OCI-LY3 (cell line): ENCODE measurements at regions not wholly inside any gene's neighbourhood (a gene's known extent, or its start where the extent isn't known, plus 50 kb on each side); places are given as distances from the start of the nearest gene placed in this dataset.

Source experiments
- H2AFZ ChIP-seq: fragments of 200-600, 300-600 bp; shearing (Covaris generic); 2 replicates; pipeline ENCODE4 v1.6.0; 2014; ENCODE audit warnings: antibody characterized with exemption, low read depth, low read length
- H3K27ac ChIP-seq: fragments of 200-600, 300-600 bp; sonication (generic); 2 replicates; pipeline ENCODE4 v1.5.1; 2014; ENCODE audit warnings: mild to moderate bottlenecking, low read length, moderate library complexity, mixed read lengths
- H3K27me3 ChIP-seq: fragments of 200-600, 300-600 bp; sonication (generic); 2 replicates; pipeline ENCODE4 v1.6.1; 2014; ENCODE audit warnings: low read depth, low read length, mixed read lengths
- H3K36me3 ChIP-seq: fragments of 200-600, 300-600 bp; sonication (generic); replicated peaks from 2 replicates; pipeline ENCODE3; 2014; ENCODE audit warnings: low read depth, low read length, mixed read lengths
- H3K4me1 ChIP-seq: fragments of 300-600, 200-600 bp; sonication (generic); 2 replicates; pipeline ENCODE4 v1.6.1; 2014; ENCODE audit warnings: low read length, mixed read lengths
- H3K4me2 ChIP-seq: fragments of 200-600, 300-600 bp; sonication (generic); 2 replicates; pipeline ENCODE4 v1.6.1; 2014; ENCODE audit warnings: low read length, mixed read lengths
- H3K4me3 ChIP-seq: fragments of 300-600, 200-600 bp; sonication (generic); 2 replicates; pipeline ENCODE4 v1.5.1; 2014; ENCODE audit warnings: antibody characterized with exemption, mild to moderate bottlenecking, low read length, moderate library complexity
- H3K79me2 ChIP-seq: fragments of 300-600, 200-600 bp; shearing (Covaris generic); 2 replicates; pipeline ENCODE4 v1.6.1; 2014; ENCODE audit warnings: mild to moderate bottlenecking, low read length, mixed read lengths
- H3K9ac ChIP-seq: fragments of 300-600, 200-600 bp; shearing (Covaris generic); 2 replicates; pipeline ENCODE4 v1.6.0; 2014; ENCODE audit warnings: mild to moderate bottlenecking, low read length, moderate library complexity
- H3K9me3 ChIP-seq: fragments of 200-600, 300-600 bp; shearing (Covaris generic); 2 replicates; pipeline ENCODE4 v1.6.1; 2014; ENCODE audit warnings: low read length, mixed read lengths; ENCODE audit not compliant: insufficient read depth
- H4K20me1 ChIP-seq: fragments of 200-600, 300-600 bp; sonication (generic); 2 replicates; pipeline ENCODE4 v1.6.1; 2016; ENCODE audit warnings: low read length, mixed read lengths; ENCODE audit not compliant: insufficient read depth
- CTCF ChIP-seq: fragments of 200-600, 300-600 bp; sonication (generic); IDR thresholded peaks from 2 replicates; pipeline ENCODE4 v1.5.1; 2014; ENCODE audit warnings: antibody characterized with exemption, low read length, low read depth
- EZH2phosphoT487 ChIP-seq: fragments of 200-600 bp; shearing (Covaris generic); IDR thresholded peaks from 2 replicates; pipeline ENCODE4 v1.6.1; 2018; ENCODE audit warnings: antibody characterized with exemption, mixed run types, low read depth

- H3K4me3 ChIP-seq = no peak overlapping the region
- no peaks in the 10 kb centered on the region for H3K4me1 ChIP-seq
- H3K9ac ChIP-seq = no peak overlapping the region
- no peak overlapping the region for H3K27ac ChIP-seq
- no peak overlapping the region for H2AFZ ChIP-seq
- no peaks in the 10 kb centered on the region for H3K36me3 ChIP-seq
- H4K20me1 ChIP-seq = no peaks in the 10 kb centered on the region
- no peaks in the 10 kb centered on the region; the same call in 1 of the 2 replicates for H3K9me3 ChIP-seq
- H3K79me2 ChIP-seq = no peaks in the 10 kb centered on the region
- TF ChIP-seq EZH2phosphoT487 = no peak
- no peak for TF ChIP-seq CTCF
- H3K4me2 ChIP-seq = no peak overlapping the region
- no peaks in the 10 kb centered on the region for H3K27me3 ChIP-seq
Observed at GRCh38 chr18:76081536-76081935, 413.5 kb downstream of the ZNF516 start.

- H3K36me3 ChIP-seq = no peaks in the 10 kb centered on the region
- H3K4me3 ChIP-seq = no peak overlapping the region
- H3K9me3 ChIP-seq = no peaks in the 10 kb centered on the region
- H4K20me1 ChIP-seq = no peaks in the 10 kb centered on the region
- H3K27ac ChIP-seq = no peak overlapping the region
- TF ChIP-seq CTCF (no peak), EZH2phosphoT487 (no peak)
- H3K79me2 ChIP-seq = no peaks in the 10 kb centered on the region
- no peak overlapping the region for H3K4me2 ChIP-seq
- no peaks in the 10 kb centered on the region for H3K27me3 ChIP-seq
- no peaks in the 10 kb centered on the region for H3K4me1 ChIP-seq
- no peak overlapping the region for H2AFZ ChIP-seq
- H3K9ac ChIP-seq = no peak overlapping the region
Observed at GRCh38 chr18:76080430-76080829, 414.6 kb downstream of the ZNF516 start.

GRCh38 chr18:76075777-76076176 is 419.3 kb downstream of the ZNF516 start:
- TF ChIP-seq CTCF (no peak), EZH2phosphoT487 (no peak)
- Histone ChIP-seq H3K9ac (no peak overlapping the region), H3K79me2 (no peaks in the 10 kb centered on the region), H3K4me3 (no peak overlapping the region), H4K20me1 (no peaks in the 10 kb centered on the region), H3K4me2 (no peak overlapping the region), H3K36me3 (no peaks in the 10 kb centered on the region), H3K9me3 (0 out of 2 replicates have a peak, but pooled peaks cover 3% of the 10 kb centered on the region), H3K27me3 (no peaks in the 10 kb centered on the region), H3K27ac (no peak overlapping the region), H3K4me1 (no peaks in the 10 kb centered on the region), H2AFZ (no peak overlapping the region)

GRCh38 chr18:76064998-76065397 is 430.0 kb downstream of the ZNF516 start:
- H3K9ac ChIP-seq = no peak overlapping the region

More at GRCh38 chr18:76064998-76065397, 430.0 kb downstream of the ZNF516 start:
- Histone ChIP-seq H4K20me1 (no peaks in the 10 kb centered on the region), H3K27ac (no peak overlapping the region), H3K9me3 (no peaks in the 10 kb centered on the region), H3K4me3 (no peak overlapping the region), H3K36me3 (no peaks in the 10 kb centered on the region), H2AFZ (no peak overlapping the region), H3K79me2 (no peaks in the 10 kb centered on the region), H3K4me1 (no peaks in the 10 kb centered on the region), H3K4me2 (no peak overlapping the region), H3K27me3 (no peaks in the 10 kb centered on the region)
- TF ChIP-seq CTCF = no peak
- no peak for TF ChIP-seq EZH2phosphoT487
